NK-92 (cell line): ENCODE measurements at regions not wholly inside any gene's neighbourhood (a gene's known extent, or its start where the extent isn't known, plus 50 kb on each side); places are given as distances from the start of the nearest gene placed in this dataset.
A peak's percentile ranks its signal among the peaks of the same experiment; 100 is the strongest.

Experiments
- DNase-seq: peaks from one replicate; lab custom pipeline; 2025; ENCODE audit not compliant: unreplicated experiment; lab: John Stamatoyannopoulos, UW

- DNase-seq: no peak
Measured at GRCh38 chr1:212557739-212558692, 50.5 kb upstream of the ATF3 start.

DNA sequence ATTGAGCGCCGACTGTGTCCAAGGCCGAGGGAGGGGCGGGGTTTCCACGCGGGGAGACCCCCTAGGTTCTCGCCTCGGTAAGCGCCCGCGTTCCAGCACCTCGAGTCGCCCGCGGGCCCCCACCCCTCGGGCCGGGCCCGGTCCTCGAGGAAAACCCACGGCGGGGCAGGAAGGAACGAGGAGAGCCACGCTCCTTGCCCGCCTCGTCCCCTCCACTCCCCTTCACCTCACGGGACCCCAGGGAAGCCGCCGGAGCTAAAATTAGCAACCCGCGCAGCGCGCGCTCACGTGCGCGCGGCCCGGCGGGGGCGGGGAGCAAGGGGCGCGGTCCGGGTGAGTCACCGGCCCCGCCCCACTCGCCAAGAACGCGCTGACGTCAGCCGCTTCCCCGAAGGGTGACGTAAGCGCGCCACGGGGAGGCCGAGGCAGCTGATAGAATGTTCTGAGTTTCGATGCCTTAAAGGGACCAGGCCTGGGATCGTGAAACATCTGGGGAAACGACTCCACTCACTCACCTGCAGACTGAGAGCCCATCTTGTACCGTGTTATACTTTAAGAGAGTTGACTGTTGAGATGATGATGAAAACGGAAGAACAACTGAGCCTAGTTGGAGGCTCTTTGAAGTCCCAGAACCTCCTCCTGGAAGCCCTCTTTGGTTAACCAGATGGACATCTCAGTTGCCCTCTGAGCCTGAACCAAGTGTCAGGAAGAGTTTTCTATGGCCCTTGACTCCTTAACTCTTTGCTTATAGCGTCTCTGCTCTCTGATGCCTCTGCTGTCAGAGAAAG lies 49.7 kb upstream of the ATF3 start:
- DNase-seq: peak; percentile 12
